ENCODE measurements at regions not wholly inside any gene's neighbourhood (a gene's known extent, or its start where the extent isn't known, plus 50 kb on each side); places are given as distances from the start of the nearest gene placed in this dataset.

GRCh38 chr1:115538579-115538978, 103.2 kb upstream of the VANGL1 start:
- TF ChIP-seq, protein P1, sequence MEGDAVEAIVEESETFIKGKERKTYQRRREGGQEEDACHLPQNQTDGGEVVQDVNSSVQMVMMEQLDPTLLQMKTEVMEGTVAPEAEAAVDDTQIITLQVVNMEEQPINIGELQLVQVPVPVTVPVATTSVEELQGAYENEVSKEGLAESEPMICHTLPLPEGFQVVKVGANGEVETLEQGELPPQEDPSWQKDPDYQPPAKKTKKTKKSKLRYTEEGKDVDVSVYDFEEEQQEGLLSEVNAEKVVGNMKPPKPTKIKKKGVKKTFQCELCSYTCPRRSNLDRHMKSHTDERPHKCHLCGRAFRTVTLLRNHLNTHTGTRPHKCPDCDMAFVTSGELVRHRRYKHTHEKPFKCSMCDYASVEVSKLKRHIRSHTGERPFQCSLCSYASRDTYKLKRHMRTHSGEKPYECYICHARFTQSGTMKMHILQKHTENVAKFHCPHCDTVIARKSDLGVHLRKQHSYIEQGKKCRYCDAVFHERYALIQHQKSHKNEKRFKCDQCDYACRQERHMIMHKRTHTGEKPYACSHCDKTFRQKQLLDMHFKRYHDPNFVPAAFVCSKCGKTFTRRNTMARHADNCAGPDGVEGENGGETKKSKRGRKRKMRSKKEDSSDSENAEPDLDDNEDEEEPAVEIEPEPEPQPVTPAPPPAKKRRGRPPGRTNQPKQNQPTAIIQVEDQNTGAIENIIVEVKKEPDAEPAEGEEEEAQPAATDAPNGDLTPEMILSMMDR (IDR thresholded peaks at IDR 0.05): no peak
- H3K36me3 Mint-ChIP-seq (ENCODE audit: low read depth): no peaks in the 10 kb centered on the region

DNA sequence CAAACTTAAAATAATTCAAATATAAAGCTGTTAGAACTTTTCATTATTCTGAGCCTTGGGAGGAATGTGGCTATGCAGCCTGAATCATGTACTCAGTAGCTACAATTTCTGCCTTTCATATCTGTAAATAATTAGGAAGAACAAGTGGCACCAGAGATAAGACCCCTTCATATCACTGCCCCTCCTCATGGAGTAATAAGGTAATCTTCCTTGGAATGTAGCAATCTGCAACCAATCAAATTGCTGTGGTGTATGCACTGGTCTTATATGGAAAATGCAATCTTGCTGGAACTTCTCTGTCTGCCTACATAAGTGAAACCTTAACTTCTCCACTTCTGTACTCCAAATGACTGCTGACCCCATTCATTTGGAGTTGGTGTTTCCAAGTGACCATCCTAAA, 104.4 kb upstream of the VANGL1 start:
- peaks cover 36% of the 10 kb centered on the region for H3K4me1 Mint-ChIP-seq (ENCODE audit: low read depth)
- H3K27ac Mint-ChIP-seq (ENCODE audit: unreplicated experiment): no peak overlapping the region
- no peak overlapping the region for H3K4me3 Mint-ChIP-seq (ENCODE audit: unreplicated experiment)
- peaks cover 8% of the 10 kb centered on the region for H3K9me3 Mint-ChIP-seq (ENCODE audit: low read depth)
- no peaks in the 10 kb centered on the region for H3K36me3 Mint-ChIP-seq (ENCODE audit: low read depth)
- no peak for DNase-seq (ENCODE audit: low spot score)
- no peaks in the 10 kb centered on the region for H3K27me3 Mint-ChIP-seq (ENCODE audit: low read depth)
- TF ChIP-seq, protein P1 (IDR thresholded peaks at IDR 0.05): no peak

More at GRCh38 chr1:115538579-115538978, 103.2 kb upstream of the VANGL1 start:
- no peak overlapping the region for H3K4me3 Mint-ChIP-seq (ENCODE audit: unreplicated experiment)
- no peak for DNase-seq (ENCODE audit: low spot score)
- H3K27me3 Mint-ChIP-seq (ENCODE audit: low read depth): no peaks in the 10 kb centered on the region
- H3K9me3 Mint-ChIP-seq (ENCODE audit: low read depth): peaks cover 8% of the 10 kb centered on the region
- H3K27ac Mint-ChIP-seq (ENCODE audit: unreplicated experiment): no peak overlapping the region
- H3K4me1 Mint-ChIP-seq (ENCODE audit: low read depth): peaks cover 27% of the 10 kb centered on the region

DNA sequence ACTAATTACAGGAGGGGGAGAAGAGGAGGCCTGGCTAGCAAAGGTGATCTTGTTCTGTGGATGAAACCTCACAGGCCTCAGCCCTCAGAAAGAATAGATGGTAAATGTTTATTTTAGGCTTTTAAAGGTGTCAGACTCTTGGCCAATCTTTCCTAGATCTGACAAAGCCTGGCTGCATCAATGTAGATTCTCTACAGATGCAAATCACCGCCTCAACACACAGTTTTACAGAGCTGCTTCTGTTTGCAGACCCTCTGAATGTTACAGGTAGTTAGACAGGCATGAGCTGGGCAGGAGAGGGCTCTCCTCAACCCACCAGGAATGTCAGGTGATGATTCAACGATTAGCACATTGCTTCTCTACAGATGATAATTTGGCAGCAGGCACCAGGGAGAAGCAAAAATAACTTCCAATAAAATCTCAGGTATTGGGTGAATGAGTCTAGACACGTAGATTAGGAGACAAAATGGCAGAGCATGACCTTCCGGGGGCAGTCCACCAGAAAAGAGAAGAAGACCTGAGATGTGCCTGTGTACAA, 105.4 kb upstream of the VANGL1 start:
- no peaks in the 10 kb centered on the region for H3K36me3 Mint-ChIP-seq (ENCODE audit: low read depth)
- H3K27me3 Mint-ChIP-seq (ENCODE audit: low read depth): no peaks in the 10 kb centered on the region
- H3K4me1 Mint-ChIP-seq (ENCODE audit: low read depth): peaks cover 45% of the 10 kb centered on the region
- DNase-seq (ENCODE audit: low spot score): no peak
- no peak overlapping the region for H3K27ac Mint-ChIP-seq (ENCODE audit: unreplicated experiment)
- TF ChIP-seq, protein P1 (IDR thresholded peaks at IDR 0.05): no peak
- H3K9me3 Mint-ChIP-seq (ENCODE audit: low read depth): peaks cover 8% of the 10 kb centered on the region
- H3K4me3 Mint-ChIP-seq (ENCODE audit: unreplicated experiment): no peak overlapping the region

GRCh38 chr1:115534106-115534505, 107.7 kb upstream of the VANGL1 start:
- H3K4me3 Mint-ChIP-seq (ENCODE audit: unreplicated experiment): no peak overlapping the region
- H3K4me1 Mint-ChIP-seq (ENCODE audit: low read depth): peaks cover 47% of the 10 kb centered on the region
- no peak overlapping the region for H3K27ac Mint-ChIP-seq (ENCODE audit: unreplicated experiment)
- H3K36me3 Mint-ChIP-seq (ENCODE audit: low read depth): no peaks in the 10 kb centered on the region
- peaks cover 3% of the 10 kb centered on the region for H3K9me3 Mint-ChIP-seq (ENCODE audit: low read depth)
- DNase-seq (ENCODE audit: low spot score): no peak
- H3K27me3 Mint-ChIP-seq (ENCODE audit: low read depth): no peaks in the 10 kb centered on the region
- TF ChIP-seq, protein P1 (IDR thresholded peaks at IDR 0.05): no peak

- no peaks in the 10 kb centered on the region for H3K36me3 Mint-ChIP-seq (ENCODE audit: low read depth)
- H3K4me1 Mint-ChIP-seq (ENCODE audit: low read depth): peaks cover 34% of the 10 kb centered on the region
- TF ChIP-seq, protein P1 (IDR thresholded peaks at IDR 0.05): no peak
- peaks cover 3% of the 10 kb centered on the region for H3K9me3 Mint-ChIP-seq (ENCODE audit: low read depth)
- no peak overlapping the region for H3K27ac Mint-ChIP-seq (ENCODE audit: unreplicated experiment)
- no peaks in the 10 kb centered on the region for H3K27me3 Mint-ChIP-seq (ENCODE audit: low read depth)
- DNase-seq (ENCODE audit: low spot score): no peak
- no peak overlapping the region for H3K4me3 Mint-ChIP-seq (ENCODE audit: unreplicated experiment)
Measured at GRCh38 chr1:115531631-115532264, 110.0 kb upstream of the VANGL1 start.
